GM12878 (cell line): ENCODE measurements at regions not wholly inside any gene's neighbourhood (a gene's known extent, or its start where the extent isn't known, plus 50 kb on each side); places are given as distances from the start of the nearest gene placed in this dataset.
"Not testable (repeated sequence)": the region's sequence is repeated elsewhere in the genome, so short reads cannot be mapped to it uniquely, and the experiment has no call there.

Experiments used
- ATAC-seq: fragments of 200-7000 bp; cut with Tn5 transposase; 3 replicates; pipeline ENCODE4 v1.9.1; 2020; ENCODE audit warnings: mild to moderate bottlenecking, moderate library complexity
- BruUV-seq: library from RNA; stranded (reverse); fragments of 400-500 nt; replicated peaks from 2 replicates; lab custom pipeline; 2021; lab: Mats Ljungman, UMichigan
- CTCF ChIA-PET: fragments of 300-600 bp; sonication (Branson Sonifier 250); formaldehyde crosslinking; extraction: SDS; loops from one replicate; lab custom pipeline; 2021; ENCODE audit warnings: inconsistent platforms; lab: Yijun Ruan, JAX
- POLR2A ChIA-PET: fragments of 350-600 bp; formaldehyde crosslinking; extraction: SDS; loops from one replicate; lab custom pipeline; 2021; ENCODE audit warnings: inconsistent platforms; lab: Charles Lee
- RAD21 ChIA-PET: fragments of 300-600 bp; sonication (Branson Sonifier 250); formaldehyde crosslinking; loops from one replicate; lab custom pipeline; 2023; ENCODE audit warnings: antibody characterized with exemption; ENCODE audit not compliant: unreplicated experiment; lab: Charles Lee
- SMC1A ChIA-PET: fragments of 300-600 bp; sonication (Branson Sonifier 250); formaldehyde crosslinking; loops from one replicate; lab custom pipeline; 2023; ENCODE audit not compliant: unreplicated experiment, uncharacterized antibody; lab: Charles Lee
- DNase-seq: peaks from one replicate; pipeline ENCODE4 v3.0.0-alpha.2; 2011; ENCODE audit warnings: low read depth, low spot score
- FAIRE-seq: peaks from 3 replicates; lab custom pipeline; 2011; peaks lifted over from hg19 to GRCh38; lab: Jason Lieb, UNC
- H2AFZ ChIP-seq: 2 replicates; pipeline ENCODE4 v1.6.0; 2011; ENCODE audit warnings: low read depth, low read length, control low read depth; ENCODE audit not compliant: control insufficient read depth
- H3K27ac ChIP-seq: 2 replicates; pipeline ENCODE4 v1.5.1; 2011; ENCODE audit warnings: control low read depth; ENCODE audit not compliant: control insufficient read depth, insufficient read depth
- H3K27me3 ChIP-seq, 2 experiments: replicated peaks in 1 of 2; 2 replicates each; pipeline versions ENCODE4 v1.6.0 to v1.6.1; 2011; ENCODE audit warnings: low read length in 1 of 2; ENCODE audit not compliant: control insufficient read depth in 2 of 2, insufficient read depth in 2 of 2
- H3K36me3 ChIP-seq, 2 experiments: 2 replicates each; pipeline ENCODE4 v1.5.1; 2011; ENCODE audit warnings: low read length in 1 of 2; ENCODE audit not compliant: control insufficient read depth in 2 of 2, insufficient read depth in 2 of 2
- H3K4me1 ChIP-seq: 2 replicates; pipeline ENCODE4 v1.6.1; 2011; ENCODE audit warnings: mild to moderate bottlenecking, low read length, moderate library complexity, mixed read lengths; ENCODE audit not compliant: control insufficient read depth, insufficient read depth
- H3K4me2 ChIP-seq: 2 replicates; pipeline ENCODE4 v1.6.0; 2011; ENCODE audit warnings: control low read depth; ENCODE audit not compliant: control insufficient read depth, insufficient read depth
- H3K4me3 ChIP-seq: fragments of 200-600 bp; sonication (generic); 2 replicates; pipeline ENCODE4 v1.5.1; 2016
- H3K79me2 ChIP-seq: 2 replicates; pipeline ENCODE4 v1.6.0; 2011; ENCODE audit warnings: low read length; ENCODE audit not compliant: control insufficient read depth, insufficient read depth
- H3K9ac ChIP-seq: 2 replicates; pipeline ENCODE4 v1.8.0; 2011; ENCODE audit warnings: low read length, control low read depth, mixed read lengths; ENCODE audit not compliant: control insufficient read depth, insufficient read depth
- H3K9me3 ChIP-seq: replicated peaks from 3 replicates; pipeline ENCODE4 v1.5.1; 2011; ENCODE audit warnings: mild to moderate bottlenecking, low read length; ENCODE audit not compliant: control insufficient read depth, insufficient read depth
- H4K20me1 ChIP-seq: 2 replicates; pipeline ENCODE4 v1.6.0; 2011; ENCODE audit not compliant: control insufficient read depth, insufficient read depth
- WGBS: methylation state at CpG from one replicate; pipeline ENCODE4 v1.1.6; 2016; ENCODE audit warnings: low lambda C conversion rate; ENCODE audit not compliant: insufficient replicate concordance, insufficient coverage; ENCODE audit errors: missing lambda C conversion rate; 5-methylcytosine and 5-hydroxymethylcytosine counted together
- in situ Hi-C: fragments of 300-500 bp; cut with MboI; formaldehyde crosslinking; loops from 9 replicates; pipeline ENCODE4 v1.14.3; 2018; ENCODE audit warnings: mixed read lengths
- intact Hi-C: fragments of 100-400 bp; cut with micrococcal nuclease; formaldehyde crosslinking; loops from one replicate; pipeline ENCODE4 v1.14.2; 2022; ENCODE audit not compliant: unreplicated experiment

DNA sequence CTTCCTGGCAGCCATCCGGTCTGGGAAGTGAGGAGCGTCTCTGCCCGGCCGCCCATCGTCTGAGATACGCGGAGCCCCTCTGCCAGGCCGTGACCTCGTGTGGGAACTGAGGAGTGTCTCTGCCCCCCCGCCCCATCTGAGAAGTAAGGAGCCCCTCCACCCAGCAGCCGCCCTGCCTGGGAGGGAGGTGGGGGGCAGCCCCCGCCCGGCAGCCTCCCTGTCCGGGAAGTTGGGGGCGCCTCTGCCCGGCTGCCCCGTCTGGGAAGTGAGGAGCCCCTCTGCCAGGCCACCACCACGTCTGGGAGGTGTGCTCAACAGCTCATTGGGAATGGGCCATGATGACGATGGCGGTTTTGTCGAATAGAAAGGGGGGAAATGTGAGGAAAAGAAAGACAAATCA is 130.4 kb downstream of the OR52B4 start:
- H3K79me2 ChIP-seq, ATAC-seq, in situ Hi-C loops, intact Hi-C loops, H3K9ac ChIP-seq, DNase-seq, H2AFZ ChIP-seq, FAIRE-seq, POLR2A ChIA-PET, H3K27ac ChIP-seq, H3K9me3 ChIP-seq, H3K27me3 ChIP-seq, H3K36me3 ChIP-seq, CTCF ChIA-PET, H3K4me3 ChIP-seq, H3K4me2 ChIP-seq, H4K20me1 ChIP-seq, RAD21 ChIA-PET, SMC1A ChIA-PET, BruUV-seq, H3K4me1 ChIP-seq: not testable (repeated sequence)
- 22% methylated on average over 11 of the region's 21 CpGs for WGBS

GRCh38 chr11:4218857-4219256 is 124.3 kb downstream of the RRM1 start:
- H3K9me3 ChIP-seq, in situ Hi-C loops, BruUV-seq, SMC1A ChIA-PET, intact Hi-C loops, H3K27ac ChIP-seq, H4K20me1 ChIP-seq, ATAC-seq, H3K27me3 ChIP-seq, H3K36me3 ChIP-seq, H2AFZ ChIP-seq, H3K4me1 ChIP-seq, RAD21 ChIA-PET, FAIRE-seq, DNase-seq, H3K4me3 ChIP-seq, H3K9ac ChIP-seq, H3K79me2 ChIP-seq, POLR2A ChIA-PET, CTCF ChIA-PET, H3K4me2 ChIP-seq: not testable (repeated sequence)
- WGBS: 70% methylated on average over 4 of the region's 4 CpGs
